Memory B cell (primary cell): ENCODE measurements at regions not wholly inside any gene's neighbourhood (a gene's known extent, or its start where the extent isn't known, plus 50 kb on each side); places are given as distances from the start of the nearest gene placed in this dataset.

ENCODE experiments used
- ATAC-seq: fragments of 150-1000 bp; cut with Tn5 transposase; 2 replicates; pipeline ENCODE4 v1.10.0; 2021; ENCODE audit warnings: low read depth, mild to moderate bottlenecking, moderate library complexity
- DNase-seq, 2 donors: peaks; one replicate each; pipeline ENCODE4 v3.0.0; 2022; ENCODE audit warnings: low spot score in 2 of 2
- H3K27ac Mint-ChIP-seq: one replicate; pipeline ENCODE4 v1.8.0; 2022; ENCODE audit warnings: mild to moderate bottlenecking, moderate library complexity, mixed read lengths
- H3K27me3 Mint-ChIP-seq: one replicate; pipeline ENCODE4 v1.8.0; 2022; ENCODE audit warnings: mixed read lengths
- H3K36me3 Mint-ChIP-seq: one replicate; pipeline ENCODE4 v1.8.0; 2022; ENCODE audit warnings: mild to moderate bottlenecking, mixed read lengths
- H3K4me1 Mint-ChIP-seq: one replicate; pipeline ENCODE4 v1.8.0; 2022; ENCODE audit warnings: mixed read lengths
- H3K4me3 Mint-ChIP-seq: one replicate; pipeline ENCODE4 v1.8.0; 2022; ENCODE audit warnings: mild to moderate bottlenecking, moderate library complexity, mixed read lengths
- H3K9me3 Mint-ChIP-seq: one replicate; pipeline ENCODE4 v1.8.0; 2022; ENCODE audit warnings: mixed read lengths

GRCh38 chr6:139544701-139545057, 170.2 kb upstream of the CITED2 start:
- ATAC-seq = no peak
- peaks cover 5% of the 10 kb centered on the region for H3K4me1 Mint-ChIP-seq

GRCh38 chr6:139542351-139542750, 167.9 kb upstream of the CITED2 start:
- ATAC-seq = no peak
- H3K4me3 Mint-ChIP-seq = no peak overlapping the region

More at GRCh38 chr6:139544701-139545057, 170.2 kb upstream of the CITED2 start:
- H3K9me3 Mint-ChIP-seq = no peaks in the 10 kb centered on the region
- H3K27me3 Mint-ChIP-seq = no peaks in the 10 kb centered on the region
- no peaks in the 10 kb centered on the region for H3K36me3 Mint-ChIP-seq
- H3K27ac Mint-ChIP-seq = no peak overlapping the region
- DNase-seq = no peak
- no peak overlapping the region for H3K4me3 Mint-ChIP-seq

GRCh38 chr6:139540894-139541293, 166.4 kb upstream of the CITED2 start:
- Mint-ChIP-seq H3K36me3 (peaks cover 2% of the 10 kb centered on the region), H3K4me3 (no peak overlapping the region), H3K9me3 (no peaks in the 10 kb centered on the region), H3K27me3 (no peaks in the 10 kb centered on the region), H3K27ac (no peak overlapping the region), H3K4me1 (peaks cover 5% of the 10 kb centered on the region)
- no peak for ATAC-seq
- DNase-seq = no peak

More at GRCh38 chr6:139542351-139542750, 167.9 kb upstream of the CITED2 start:
- Mint-ChIP-seq H3K27me3 (no peaks in the 10 kb centered on the region), H3K4me1 (peaks cover 5% of the 10 kb centered on the region), H3K9me3 (no peaks in the 10 kb centered on the region), H3K36me3 (peaks cover 2% of the 10 kb centered on the region), H3K27ac (no peak overlapping the region)
- no peak for DNase-seq

GRCh38 chr6:139540276-139540675, 165.8 kb upstream of the CITED2 start:
- Mint-ChIP-seq H3K36me3 (peaks cover 2% of the 10 kb centered on the region), H3K27ac (no peak overlapping the region), H3K27me3 (no peaks in the 10 kb centered on the region), H3K4me1 (peaks cover 5% of the 10 kb centered on the region), H3K4me3 (no peak overlapping the region), H3K9me3 (no peaks in the 10 kb centered on the region)
- no peak for DNase-seq
- ATAC-seq = no peak

GRCh38 chr6:139539852-139540251, 165.4 kb upstream of the CITED2 start:
- Mint-ChIP-seq H3K27me3 (no peaks in the 10 kb centered on the region), H3K4me3 (no peak overlapping the region), H3K4me1 (peaks cover 5% of the 10 kb centered on the region), H3K27ac (no peak overlapping the region), H3K9me3 (no peaks in the 10 kb centered on the region), H3K36me3 (peaks cover 2% of the 10 kb centered on the region)
- no peak for DNase-seq
- ATAC-seq = no peak

- Mint-ChIP-seq H3K9me3 (no peaks in the 10 kb centered on the region), H3K36me3 (peaks cover 2% of the 10 kb centered on the region), H3K27me3 (no peaks in the 10 kb centered on the region), H3K4me3 (no peak overlapping the region), H3K27ac (no peak overlapping the region), H3K4me1 (peaks cover 8% of the 10 kb centered on the region)
- ATAC-seq = no peak
- DNase-seq = no peak
Measured at GRCh38 chr6:139538366-139538765, 163.9 kb upstream of the CITED2 start.

GRCh38 chr6:139536751-139537617, 162.5 kb upstream of the CITED2 start:
- peaks cover 8% of the 10 kb centered on the region for H3K4me1 Mint-ChIP-seq
- H3K4me3 Mint-ChIP-seq = no peak overlapping the region
- H3K27me3 Mint-ChIP-seq = no peaks in the 10 kb centered on the region
- DNase-seq (no peak), ATAC-seq (no peak)
- no peaks in the 10 kb centered on the region for H3K9me3 Mint-ChIP-seq
- no peak overlapping the region for H3K27ac Mint-ChIP-seq
- peaks cover 2% of the 10 kb centered on the region for H3K36me3 Mint-ChIP-seq

GRCh38 chr6:139534472-139535115, 160.1 kb upstream of the CITED2 start:
- Mint-ChIP-seq H3K27me3 (no peaks in the 10 kb centered on the region), H3K4me3 (no peak overlapping the region), H3K27ac (no peak overlapping the region), H3K9me3 (no peaks in the 10 kb centered on the region), H3K36me3 (peaks cover 2% of the 10 kb centered on the region), H3K4me1 (peaks cover 9% of the 10 kb centered on the region)
- ATAC-seq = no peak
- no peak for DNase-seq

GRCh38 chr6:139533573-139534471, 159.4 kb upstream of the CITED2 start:
- no peak for ATAC-seq
- peaks cover 2% of the 10 kb centered on the region for H3K36me3 Mint-ChIP-seq
- H3K27ac Mint-ChIP-seq = no peak overlapping the region
- H3K4me3 Mint-ChIP-seq = no peak overlapping the region
- no peaks in the 10 kb centered on the region for H3K27me3 Mint-ChIP-seq
- H3K4me1 Mint-ChIP-seq = peaks cover 9% of the 10 kb centered on the region
- no peaks in the 10 kb centered on the region for H3K9me3 Mint-ChIP-seq
- no peak for DNase-seq

- H3K9me3 Mint-ChIP-seq = no peaks in the 10 kb centered on the region
- ATAC-seq (no peak), DNase-seq (no peak)
- peaks cover 9% of the 10 kb centered on the region for H3K4me1 Mint-ChIP-seq
- no peaks in the 10 kb centered on the region for H3K27me3 Mint-ChIP-seq
- H3K4me3 Mint-ChIP-seq = no peak overlapping the region
- H3K36me3 Mint-ChIP-seq = no peaks in the 10 kb centered on the region
- H3K27ac Mint-ChIP-seq = no peak overlapping the region
Measured at GRCh38 chr6:139533171-139533570, 158.7 kb upstream of the CITED2 start.

- ATAC-seq (no peak), DNase-seq (no peak)
- Mint-ChIP-seq H3K4me1 (peaks cover 9% of the 10 kb centered on the region), H3K27me3 (no peaks in the 10 kb centered on the region), H3K9me3 (no peaks in the 10 kb centered on the region), H3K36me3 (peaks cover 9% of the 10 kb centered on the region), H3K4me3 (peak overlapping the region; percentile 11), H3K27ac (peak overlapping the region; percentile 38)
Measured at GRCh38 chr6:139531148-139532115, 157.0 kb upstream of the CITED2 start.

- no peak for DNase-seq
- peak overlapping the region; percentile 38 for H3K27ac Mint-ChIP-seq
- peaks cover 9% of the 10 kb centered on the region for H3K4me1 Mint-ChIP-seq
- no peak for ATAC-seq
- no peaks in the 10 kb centered on the region for H3K9me3 Mint-ChIP-seq
- H3K27me3 Mint-ChIP-seq = no peaks in the 10 kb centered on the region
- no peak overlapping the region for H3K4me3 Mint-ChIP-seq
- peaks cover 10% of the 10 kb centered on the region for H3K36me3 Mint-ChIP-seq
Measured at GRCh38 chr6:139530561-139530960, 156.1 kb upstream of the CITED2 start.

GRCh38 chr6:139529420-139529819, 155.0 kb upstream of the CITED2 start:
- H3K4me1 Mint-ChIP-seq = peaks cover 6% of the 10 kb centered on the region
- no peak for ATAC-seq
- H3K27ac Mint-ChIP-seq = no peak overlapping the region
- H3K27me3 Mint-ChIP-seq = no peaks in the 10 kb centered on the region
- H3K36me3 Mint-ChIP-seq = peaks cover 11% of the 10 kb centered on the region
- H3K4me3 Mint-ChIP-seq = no peak overlapping the region
- no peak for DNase-seq
- no peaks in the 10 kb centered on the region for H3K9me3 Mint-ChIP-seq
